ENCODE measurements at regions not wholly inside any gene's neighbourhood (a gene's known extent, or its start where the extent isn't known, plus 50 kb on each side); places are given as distances from the start of the nearest gene placed in this dataset.

DNA sequence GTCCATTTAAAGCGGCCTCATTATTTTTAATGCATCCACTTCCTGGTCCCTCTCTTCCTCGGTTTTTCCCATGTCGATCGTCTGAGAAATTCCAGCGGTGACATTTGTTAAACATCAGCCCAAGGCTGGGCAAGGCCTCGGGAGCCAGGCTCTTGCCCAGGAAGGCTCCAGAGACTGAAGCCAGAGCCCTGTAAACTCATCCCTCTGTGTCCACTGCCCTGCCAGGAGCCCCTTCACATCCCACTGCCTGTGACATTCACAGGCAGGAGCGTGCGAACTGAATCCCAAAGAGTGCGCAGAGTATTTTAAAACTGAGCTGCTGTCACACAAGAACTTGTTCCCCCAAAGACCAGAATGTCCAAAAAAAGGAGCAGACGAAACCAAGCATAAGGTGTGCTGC lies 56.5 kb upstream of the ANO1 start:
- Histone ChIP-seq H3K27me3 (no peaks in the 10 kb centered on the region), H3K4me3 (no peak overlapping the region), H3K4me1 (peaks cover 5 to 10% of the 10 kb centered on the region in 2 donors), H3K27ac (no peak overlapping the region), H3K36me3 (no peaks in the 10 kb centered on the region), H3K9me3 (no peaks in the 10 kb centered on the region)
- intact Hi-C loops (cut with DNase I; ENCODE audit: low total_unique reads): no loop called here
- TF ChIP-seq, protein P1, sequence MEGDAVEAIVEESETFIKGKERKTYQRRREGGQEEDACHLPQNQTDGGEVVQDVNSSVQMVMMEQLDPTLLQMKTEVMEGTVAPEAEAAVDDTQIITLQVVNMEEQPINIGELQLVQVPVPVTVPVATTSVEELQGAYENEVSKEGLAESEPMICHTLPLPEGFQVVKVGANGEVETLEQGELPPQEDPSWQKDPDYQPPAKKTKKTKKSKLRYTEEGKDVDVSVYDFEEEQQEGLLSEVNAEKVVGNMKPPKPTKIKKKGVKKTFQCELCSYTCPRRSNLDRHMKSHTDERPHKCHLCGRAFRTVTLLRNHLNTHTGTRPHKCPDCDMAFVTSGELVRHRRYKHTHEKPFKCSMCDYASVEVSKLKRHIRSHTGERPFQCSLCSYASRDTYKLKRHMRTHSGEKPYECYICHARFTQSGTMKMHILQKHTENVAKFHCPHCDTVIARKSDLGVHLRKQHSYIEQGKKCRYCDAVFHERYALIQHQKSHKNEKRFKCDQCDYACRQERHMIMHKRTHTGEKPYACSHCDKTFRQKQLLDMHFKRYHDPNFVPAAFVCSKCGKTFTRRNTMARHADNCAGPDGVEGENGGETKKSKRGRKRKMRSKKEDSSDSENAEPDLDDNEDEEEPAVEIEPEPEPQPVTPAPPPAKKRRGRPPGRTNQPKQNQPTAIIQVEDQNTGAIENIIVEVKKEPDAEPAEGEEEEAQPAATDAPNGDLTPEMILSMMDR (IDR thresholded peaks at IDR 0.05): no peak
- TF ChIP-seq POLR2AphosphoS5 (IDR thresholded peaks at IDR 0.05) (no peak), POLR2A (IDR thresholded peaks at IDR 0.05) (no peak)
- no peak for DNase-seq (ENCODE audit: low spot score in 2 of 2)

DNA sequence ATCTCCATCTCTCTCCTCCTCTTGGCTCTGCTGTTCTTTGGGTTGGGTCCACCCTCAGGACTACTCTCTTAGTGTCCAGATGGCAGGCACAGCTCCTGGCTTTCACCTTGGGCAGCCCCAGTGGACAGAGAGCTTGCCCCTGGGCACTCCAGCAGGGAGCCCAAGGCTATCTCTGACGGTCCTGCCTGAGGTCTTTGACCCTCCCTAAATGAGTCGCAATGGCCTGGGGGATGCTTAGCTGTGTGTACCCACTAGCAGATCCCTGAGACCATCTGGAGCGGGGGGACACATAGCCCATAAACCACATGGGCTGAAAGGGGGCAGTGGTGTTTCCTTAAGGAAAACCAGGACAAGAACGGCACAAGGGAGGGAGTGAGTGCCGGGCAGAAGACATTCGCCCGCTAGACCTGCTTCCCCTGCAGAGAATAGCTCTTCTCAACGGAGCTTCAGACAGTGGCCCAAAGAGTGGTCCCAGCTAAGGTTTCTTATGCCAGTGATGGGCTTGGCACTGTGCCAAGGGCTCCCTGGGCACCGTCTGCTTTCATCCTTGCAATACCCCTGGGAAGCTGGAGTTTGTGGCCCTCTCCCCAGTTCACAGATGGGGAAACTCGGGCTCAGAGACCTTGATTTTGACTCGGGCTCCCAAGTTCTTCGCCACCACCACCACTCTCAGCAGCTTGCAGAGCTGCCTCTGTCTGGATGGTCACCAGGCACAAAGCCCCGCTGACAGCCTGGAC lies 53.9 kb upstream of the ANO1 start:
- H3K27ac ChIP-seq: no peak overlapping the region
- H3K36me3 ChIP-seq: no peaks in the 10 kb centered on the region
- H3K4me1 ChIP-seq: peaks cover 5 to 10% of the 10 kb centered on the region in 2 donors
- DNase-seq (ENCODE audit: low spot score in 2 of 2): no peak
- H3K27me3 ChIP-seq: no peaks in the 10 kb centered on the region
- intact Hi-C loops (cut with DNase I; ENCODE audit: low total_unique reads): no loop called here
- H3K4me3 ChIP-seq: no peak overlapping the region
- H3K9me3 ChIP-seq: no peaks in the 10 kb centered on the region
- TF ChIP-seq, protein P1 (IDR thresholded peaks at IDR 0.05): no peak

DNA sequence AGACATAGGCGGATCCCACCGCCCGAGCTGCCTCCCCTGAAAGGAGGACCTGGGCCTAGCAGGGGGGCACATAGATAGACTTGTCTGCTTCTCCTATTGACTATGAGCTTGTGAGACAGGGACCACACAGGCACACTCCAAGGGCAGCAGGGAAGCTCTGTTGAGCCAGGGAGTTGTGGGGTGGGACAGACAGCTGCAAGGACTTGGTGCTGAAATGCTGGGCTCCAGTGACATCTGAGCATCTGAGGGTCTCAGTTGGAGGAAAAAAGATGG lies 53.4 kb upstream of the ANO1 start:
- H3K9me3 ChIP-seq: no peaks in the 10 kb centered on the region
- no peaks in the 10 kb centered on the region for H3K27me3 ChIP-seq
- TF ChIP-seq, protein P1 (IDR thresholded peaks at IDR 0.05): no peak
- no peak for TF ChIP-seq POLR2AphosphoS5 (IDR thresholded peaks at IDR 0.05)
- TF ChIP-seq POLR2A (IDR thresholded peaks at IDR 0.05): no peak
- no peak overlapping the region for H3K27ac ChIP-seq
- H3K4me1 ChIP-seq: peaks cover 5 to 10% of the 10 kb centered on the region in 2 donors
- H3K36me3 ChIP-seq: no peaks in the 10 kb centered on the region
- H3K4me3 ChIP-seq: no peak overlapping the region
- intact Hi-C loops (cut with DNase I; ENCODE audit: low total_unique reads): no loop called here
- DNase-seq (ENCODE audit: low spot score in 2 of 2): no peak

- intact Hi-C loops (cut with DNase I; ENCODE audit: low total_unique reads): no loop called here
- Histone ChIP-seq H3K4me1 (peaks cover 0 to 4% of the 10 kb centered on the region in 2 donors), H3K4me3 (no peak overlapping the region), H3K9me3 (no peaks in the 10 kb centered on the region), H3K27me3 (no peaks in the 10 kb centered on the region), H3K36me3 (no peaks in the 10 kb centered on the region), H3K27ac (no peak overlapping the region)
- DNase-seq (ENCODE audit: low spot score in 2 of 2): no peak
- TF ChIP-seq POLR2A (IDR thresholded peaks at IDR 0.05): no peak
- TF ChIP-seq, protein P1 (IDR thresholded peaks at IDR 0.05): no peak
- TF ChIP-seq POLR2AphosphoS5 (IDR thresholded peaks at IDR 0.05): no peak
These were observed 52.8 kb upstream of the ANO1 start for GRCh38 chr11:70025308-70025707.

GRCh38 chr11:70026012-70026411 lies 52.1 kb upstream of the ANO1 start:
- Histone ChIP-seq H3K4me3 (no peak overlapping the region), H3K4me1 (no peaks in the 10 kb centered on the region), H3K36me3 (no peaks in the 10 kb centered on the region), H3K27me3 (no peaks in the 10 kb centered on the region), H3K27ac (no peak overlapping the region), H3K9me3 (no peaks in the 10 kb centered on the region)
- TF ChIP-seq POLR2A (IDR thresholded peaks at IDR 0.05) (no peak), POLR2AphosphoS5 (IDR thresholded peaks at IDR 0.05) (no peak)
- TF ChIP-seq, protein P1 (IDR thresholded peaks at IDR 0.05): no peak
- no peak for DNase-seq (ENCODE audit: low spot score in 2 of 2)
- intact Hi-C loops (cut with DNase I; ENCODE audit: low total_unique reads): no loop called here

All from breast epithelium (tissue), 4 donors.